ENCODE measurements at regions not wholly inside any gene's neighbourhood (a gene's known extent, or its start where the extent isn't known, plus 50 kb on each side); places are given as distances from the start of the nearest gene placed in this dataset.

- CTCF ChIA-PET (ENCODE audit: low intra/inter-chr PET ratio): no interaction called here
- POLR2A ChIA-PET: no interaction called here
- BruUV-seq (replicated peaks): no TSS peak
- peak; percentile 17; the same call in 1 of the 2 replicates for TF ChIP-seq C11orf30 (IDR thresholded peaks at IDR 0.05; ENCODE audit: low read depth)
- TF ChIP-seq PKNOX1 (IDR thresholded peaks at IDR 0.05): peak; percentile 69
- 0 out of 2 replicates have a peak, but pooled peaks have one; percentile 34 for TF ChIP-seq NFE2 (IDR thresholded peaks at IDR 0.05; ENCODE audit: low read depth)
- TF ChIP-seq TFAM (CRISPR knock-in tag; conservative IDR thresholded peaks at IDR 0.05): no peak
- peak; percentile 83 for TF ChIP-seq CREM (IDR thresholded peaks at IDR 0.05; ENCODE audit: low read depth)
- TF ChIP-seq ATF3 (IDR thresholded peaks at IDR 0.05): peak; percentile 82
- no peak for TF ChIP-seq ATF3 (CRISPR knock-in tag; conservative IDR thresholded peaks at IDR 0.05)
- TF ChIP-seq ATF1 (CRISPR knock-in tag; IDR thresholded peaks at IDR 0.05): no peak
- TF ChIP-seq ATF1 (tag; IDR thresholded peaks at IDR 0.05): peak; percentile 36
- no peak for TF ChIP-seq CCAR2 (IDR thresholded peaks at IDR 0.05; ENCODE audit: low read depth, low read length)
- TF ChIP-seq ZBTB40 (IDR thresholded peaks at IDR 0.05): peak; percentile 68
- TF ChIP-seq ZBTB40 (CRISPR knock-in tag; IDR thresholded peaks at IDR 0.05): no peak
Observed at GRCh38 chr2:236762628-236763027, 193.0 kb downstream of the ACKR3 start.

More at GRCh38 chr2:236762628-236763027, 193.0 kb downstream of the ACKR3 start:
- H3K27ac ChIP-seq (ENCODE audit: extremely low read depth, low read depth, low read length): no peak overlapping the region
- H3K4me2 ChIP-seq (ENCODE audit: insufficient read depth, low read length): peak overlapping the region; percentile 37; the same call in 1 of the 2 replicates
- DNase-seq (ENCODE audit: extremely low read depth in 1 of 4, low spot score in 3 of 4) (peak in 2 of 4 experiments; percentile 9 to 14), ATAC-seq (no peak), FAIRE-seq (no peak)
- no peak overlapping the region; the same call in 1 of the 2 replicates for H3K4me3 ChIP-seq
- no peaks in the 10 kb centered on the region for H3K9me1 ChIP-seq (ENCODE audit: control insufficient read depth, insufficient read depth, low read length)
- intact Hi-C loops (cut with micrococcal nuclease): no loop called here
- no peaks in the 10 kb centered on the region for H3K27me3 ChIP-seq (ENCODE audit: control insufficient read depth in 2 of 2, insufficient read depth in 2 of 2, low read length in 2 of 2)
- in situ Hi-C loops (cut with MboI): no loop called here
- H4K20me1 ChIP-seq (replicated peaks; ENCODE audit: control insufficient read depth, insufficient read depth, low read length): no peaks in the 10 kb centered on the region
- 7% methylated on average over 5 of the region's 5 CpGs for WGBS (ENCODE audit: insufficient coverage, low coverage, missing lambda C conversion rate)
- no peaks in the 10 kb centered on the region for H3K9me3 ChIP-seq (replicated peaks; ENCODE audit: control insufficient read depth, insufficient read depth, low read depth, low read length)
- no peaks in the 10 kb centered on the region for H3K79me2 ChIP-seq (ENCODE audit: control insufficient read depth, insufficient read depth, low read length)
- no peaks in the 10 kb centered on the region for H3K4me1 ChIP-seq (replicated peaks in 1 of 2; ENCODE audit: control insufficient read depth in 2 of 2, insufficient read depth in 2 of 2, low read length in 2 of 2)
- peak overlapping the region; percentile 55; the same call in 1 of the 2 replicates for H2AFZ ChIP-seq (ENCODE audit: low read depth, low read length)
- no peaks in the 10 kb centered on the region for H3K36me3 ChIP-seq (ENCODE audit: control insufficient read depth, insufficient read depth, low read length)
- no peak overlapping the region for H3K9ac ChIP-seq (ENCODE audit: insufficient read depth in 1 of 2, low read depth in 2 of 2, low read length in 2 of 2)

All from K562 (cell line).